ENCODE measurements at regions not wholly inside any gene's neighbourhood (a gene's known extent, or its start where the extent isn't known, plus 50 kb on each side); places are given as distances from the start of the nearest gene placed in this dataset.

DNA sequence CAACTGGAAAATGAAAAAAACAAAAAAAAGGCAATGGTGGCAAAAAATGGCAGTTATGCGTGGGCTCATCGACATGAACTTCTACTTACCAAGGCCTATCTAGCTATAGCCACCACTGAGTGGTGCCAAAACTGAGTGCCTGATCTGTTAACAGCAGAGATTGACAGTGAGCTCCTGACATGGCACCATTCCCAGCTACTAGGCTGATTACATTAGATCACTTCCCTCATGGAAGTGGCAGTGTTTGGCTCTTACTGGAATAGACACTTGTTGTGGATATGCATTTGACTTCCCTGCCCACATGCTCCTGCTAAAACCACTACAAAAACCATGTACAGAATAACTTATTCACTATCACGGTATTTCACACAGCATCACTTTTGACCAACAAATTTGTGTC is 216.1 kb upstream of the SGK1 start:
- TF ChIP-seq, protein P1, sequence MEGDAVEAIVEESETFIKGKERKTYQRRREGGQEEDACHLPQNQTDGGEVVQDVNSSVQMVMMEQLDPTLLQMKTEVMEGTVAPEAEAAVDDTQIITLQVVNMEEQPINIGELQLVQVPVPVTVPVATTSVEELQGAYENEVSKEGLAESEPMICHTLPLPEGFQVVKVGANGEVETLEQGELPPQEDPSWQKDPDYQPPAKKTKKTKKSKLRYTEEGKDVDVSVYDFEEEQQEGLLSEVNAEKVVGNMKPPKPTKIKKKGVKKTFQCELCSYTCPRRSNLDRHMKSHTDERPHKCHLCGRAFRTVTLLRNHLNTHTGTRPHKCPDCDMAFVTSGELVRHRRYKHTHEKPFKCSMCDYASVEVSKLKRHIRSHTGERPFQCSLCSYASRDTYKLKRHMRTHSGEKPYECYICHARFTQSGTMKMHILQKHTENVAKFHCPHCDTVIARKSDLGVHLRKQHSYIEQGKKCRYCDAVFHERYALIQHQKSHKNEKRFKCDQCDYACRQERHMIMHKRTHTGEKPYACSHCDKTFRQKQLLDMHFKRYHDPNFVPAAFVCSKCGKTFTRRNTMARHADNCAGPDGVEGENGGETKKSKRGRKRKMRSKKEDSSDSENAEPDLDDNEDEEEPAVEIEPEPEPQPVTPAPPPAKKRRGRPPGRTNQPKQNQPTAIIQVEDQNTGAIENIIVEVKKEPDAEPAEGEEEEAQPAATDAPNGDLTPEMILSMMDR (IDR thresholded peaks at IDR 0.05) = no peak
- no peak for TF ChIP-seq CEBPB (IDR thresholded peaks at IDR 0.05)
- TF ChIP-seq ZFP36 (IDR thresholded peaks at IDR 0.05; ENCODE audit: borderline replicate concordance, partially characterized antibody) = no peak
- no peak for TF ChIP-seq CHD2 (IDR thresholded peaks at IDR 0.05; ENCODE audit: low read length, partially characterized antibody)
- no peak for TF ChIP-seq JUNB (IDR thresholded peaks at IDR 0.05)
- no peak for TF ChIP-seq ZSCAN20 (CRISPR knock-in tag; IDR thresholded peaks at IDR 0.05)
- no peak for TF ChIP-seq RCOR1 (IDR thresholded peaks at IDR 0.05; ENCODE audit: low read depth, low read length)
